Neural progenitor cell (in vitro differentiated cells): ENCODE measurements at regions not wholly inside any gene's neighbourhood (a gene's known extent, or its start where the extent isn't known, plus 50 kb on each side); places are given as distances from the start of the nearest gene placed in this dataset.

Experiments
- CTCF ChIP-seq: fragments of 200-600 bp; sonication (generic); IDR thresholded peaks from 2 replicates; pipeline ENCODE4 v1.5.1; 2017; ENCODE audit warnings: antibody characterized with exemption, mild to moderate bottlenecking
- EZH2 ChIP-seq: fragments of 200-600 bp; sonication (generic); IDR thresholded peaks from 2 replicates; pipeline ENCODE4 v1.6.1; 2017; ENCODE audit warnings: antibody characterized with exemption, mild to moderate bottlenecking, moderate library complexity
- EZH2phosphoT487 ChIP-seq: fragments of 200-600 bp; sonication (generic); IDR thresholded peaks from 2 replicates; pipeline ENCODE4 v1.6.1; 2017; ENCODE audit warnings: antibody characterized with exemption

DNA sequence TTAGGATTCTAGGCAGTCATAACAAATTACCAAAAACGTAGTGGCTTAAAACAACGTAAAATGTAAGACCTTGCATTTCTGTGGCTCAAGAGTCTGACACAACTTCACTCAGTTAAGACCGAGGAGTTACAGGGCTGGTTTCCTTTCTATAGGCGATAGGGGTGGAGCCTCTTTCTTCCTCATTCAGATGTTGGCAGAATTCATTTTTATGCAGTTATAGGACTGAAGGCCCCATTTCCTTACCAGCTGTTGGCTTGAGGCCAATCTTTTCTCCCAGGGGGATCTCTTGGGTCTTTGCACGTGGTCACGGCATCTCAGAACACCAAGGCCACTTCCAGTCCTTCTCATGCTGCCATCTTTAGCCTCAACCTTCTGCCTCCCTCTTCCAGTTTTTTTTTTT, 145.2 kb downstream of the KCNJ2 start:
- TF ChIP-seq CTCF: no peak
- no peak for TF ChIP-seq EZH2phosphoT487
- no peak for TF ChIP-seq EZH2
